ENCODE measurements at regions not wholly inside any gene's neighbourhood (a gene's known extent, or its start where the extent isn't known, plus 50 kb on each side); places are given as distances from the start of the nearest gene placed in this dataset.

DNA sequence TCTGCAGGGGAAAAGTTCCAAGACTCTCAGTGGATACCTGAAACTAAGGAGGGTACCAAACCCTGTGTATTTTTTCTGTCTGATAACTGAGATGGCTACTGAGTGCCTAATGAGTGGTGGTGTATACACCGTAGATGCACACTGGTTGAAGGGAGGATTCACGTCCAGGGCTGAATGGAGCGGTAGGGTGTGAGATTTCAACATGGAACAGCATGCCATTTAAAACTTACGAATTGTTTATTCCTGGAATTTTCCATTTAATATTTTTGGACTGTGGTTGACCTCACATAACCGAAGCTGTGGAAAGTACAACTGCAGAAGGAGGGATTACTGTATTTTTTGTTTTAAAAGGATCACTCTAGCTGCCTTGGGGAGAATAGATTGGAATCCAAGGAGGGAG lies 322.5 kb upstream of the SORL1-AS1 start:
- Histone ChIP-seq H3K36me3 (ENCODE audit: low read depth) (no peaks in the 10 kb centered on the region), H3K27ac (ENCODE audit: poor library complexity, severe bottlenecking) (no peak overlapping the region), H3K4me1 (ENCODE audit: insufficient read depth, poor library complexity, severe bottlenecking) (peaks cover 9% of the 10 kb centered on the region), H3K4me3 (ENCODE audit: severe bottlenecking) (no peak overlapping the region), H3K9me3 (ENCODE audit: severe bottlenecking) (no peaks in the 10 kb centered on the region), H3K27me3 (ENCODE audit: insufficient read depth, poor library complexity, severe bottlenecking) (no peaks in the 10 kb centered on the region)
- no peak for ATAC-seq (ENCODE audit: low read depth)
- DNase-seq (ENCODE audit: low spot score), result no peak
- TF ChIP-seq, protein P1, sequence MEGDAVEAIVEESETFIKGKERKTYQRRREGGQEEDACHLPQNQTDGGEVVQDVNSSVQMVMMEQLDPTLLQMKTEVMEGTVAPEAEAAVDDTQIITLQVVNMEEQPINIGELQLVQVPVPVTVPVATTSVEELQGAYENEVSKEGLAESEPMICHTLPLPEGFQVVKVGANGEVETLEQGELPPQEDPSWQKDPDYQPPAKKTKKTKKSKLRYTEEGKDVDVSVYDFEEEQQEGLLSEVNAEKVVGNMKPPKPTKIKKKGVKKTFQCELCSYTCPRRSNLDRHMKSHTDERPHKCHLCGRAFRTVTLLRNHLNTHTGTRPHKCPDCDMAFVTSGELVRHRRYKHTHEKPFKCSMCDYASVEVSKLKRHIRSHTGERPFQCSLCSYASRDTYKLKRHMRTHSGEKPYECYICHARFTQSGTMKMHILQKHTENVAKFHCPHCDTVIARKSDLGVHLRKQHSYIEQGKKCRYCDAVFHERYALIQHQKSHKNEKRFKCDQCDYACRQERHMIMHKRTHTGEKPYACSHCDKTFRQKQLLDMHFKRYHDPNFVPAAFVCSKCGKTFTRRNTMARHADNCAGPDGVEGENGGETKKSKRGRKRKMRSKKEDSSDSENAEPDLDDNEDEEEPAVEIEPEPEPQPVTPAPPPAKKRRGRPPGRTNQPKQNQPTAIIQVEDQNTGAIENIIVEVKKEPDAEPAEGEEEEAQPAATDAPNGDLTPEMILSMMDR (IDR thresholded peaks at IDR 0.05; ENCODE audit: poor library complexity, severe bottlenecking), result no peak

DNA sequence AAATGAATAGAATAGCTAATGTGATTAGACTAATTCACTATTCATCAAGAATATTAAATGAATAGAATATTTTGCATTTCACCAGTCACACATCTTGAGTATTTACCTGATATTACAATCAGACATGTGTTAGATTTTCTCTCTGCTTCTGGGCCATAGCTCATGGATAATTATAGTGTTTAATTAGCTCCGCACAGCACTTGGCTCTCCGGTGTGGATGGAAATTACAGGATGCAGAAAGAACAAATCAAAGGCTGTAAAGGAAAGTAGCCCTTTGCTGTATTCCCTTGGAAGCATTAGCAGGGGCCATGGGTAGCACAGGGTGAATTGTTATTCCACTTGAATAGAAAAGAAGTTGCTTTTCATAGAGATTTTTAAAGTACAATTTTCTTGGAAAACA lies 320.3 kb upstream of the SORL1-AS1 start:
- Histone ChIP-seq H3K27me3 (ENCODE audit: insufficient read depth, poor library complexity, severe bottlenecking) (no peaks in the 10 kb centered on the region), H3K36me3 (ENCODE audit: low read depth) (no peaks in the 10 kb centered on the region), H3K4me3 (ENCODE audit: severe bottlenecking) (no peak overlapping the region), H3K27ac (ENCODE audit: poor library complexity, severe bottlenecking) (no peak overlapping the region), H3K4me1 (ENCODE audit: insufficient read depth, poor library complexity, severe bottlenecking) (peaks cover 9% of the 10 kb centered on the region), H3K9me3 (ENCODE audit: severe bottlenecking) (no peaks in the 10 kb centered on the region)
- TF ChIP-seq, protein P1 (IDR thresholded peaks at IDR 0.05; ENCODE audit: poor library complexity, severe bottlenecking), result no peak
- DNase-seq (ENCODE audit: low spot score) (no peak), ATAC-seq (ENCODE audit: low read depth) (no peak)

DNA sequence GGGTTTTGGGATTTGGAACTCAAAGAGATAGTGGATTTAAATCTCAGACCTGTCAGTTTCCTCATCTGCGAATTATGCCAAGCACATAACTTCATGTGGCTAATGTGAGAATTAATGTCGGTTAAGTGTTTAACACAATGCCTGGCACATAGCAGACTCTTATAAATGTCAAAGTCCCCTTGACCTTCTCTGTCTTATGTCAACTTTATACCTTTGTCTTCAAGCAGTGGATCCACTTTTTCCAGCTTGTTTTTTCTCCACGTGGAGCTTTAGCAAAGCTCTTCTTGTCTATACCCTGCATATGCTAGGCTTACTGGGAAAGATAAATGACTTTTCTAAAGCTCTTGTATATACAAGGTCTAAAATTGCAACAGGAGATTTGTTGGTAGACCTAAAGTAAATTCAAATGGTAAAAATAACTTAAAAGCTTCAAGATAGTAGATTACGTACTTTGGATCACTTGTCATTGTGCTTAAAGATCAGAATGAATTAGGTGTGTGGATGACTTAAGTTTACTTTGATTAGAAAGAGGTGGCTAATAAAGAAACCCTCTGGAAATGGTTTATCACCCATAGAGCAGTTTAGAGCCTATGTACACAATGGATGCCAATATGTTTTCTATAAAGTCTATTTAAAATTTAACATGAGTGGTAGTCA lies 318.3 kb upstream of the SORL1-AS1 start:
- H3K4me1 ChIP-seq (ENCODE audit: insufficient read depth, poor library complexity, severe bottlenecking), result no peaks in the 10 kb centered on the region
- H3K27ac ChIP-seq (ENCODE audit: poor library complexity, severe bottlenecking), result no peak overlapping the region
- no peak overlapping the region for H3K4me3 ChIP-seq (ENCODE audit: severe bottlenecking)
- no peak for ATAC-seq (ENCODE audit: low read depth)
- DNase-seq (ENCODE audit: low spot score), result no peak
- H3K36me3 ChIP-seq (ENCODE audit: low read depth), result no peaks in the 10 kb centered on the region
- H3K9me3 ChIP-seq (ENCODE audit: severe bottlenecking), result no peaks in the 10 kb centered on the region
- no peaks in the 10 kb centered on the region for H3K27me3 ChIP-seq (ENCODE audit: insufficient read depth, poor library complexity, severe bottlenecking)
- TF ChIP-seq, protein P1 (IDR thresholded peaks at IDR 0.05; ENCODE audit: poor library complexity, severe bottlenecking), result no peak

DNA sequence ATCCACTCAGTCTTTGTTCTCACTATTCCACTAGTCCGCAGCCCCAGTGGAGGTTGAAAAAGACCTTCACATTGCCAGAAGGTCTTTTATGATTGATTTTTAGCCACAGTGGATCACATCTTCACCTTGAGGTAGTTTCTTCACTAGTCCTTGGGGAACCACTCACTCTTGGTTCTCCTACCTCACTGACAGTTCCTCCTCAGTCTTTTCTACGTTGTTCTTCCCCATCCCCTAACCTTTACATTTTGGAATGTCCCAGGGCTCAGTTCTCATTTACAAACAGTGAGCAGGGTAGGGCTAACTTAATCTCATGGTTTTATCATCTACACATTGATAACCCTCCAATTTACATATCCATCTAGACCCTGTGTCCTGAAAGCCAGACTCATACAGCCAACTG lies 316.4 kb upstream of the SORL1-AS1 start:
- Histone ChIP-seq H3K4me1 (ENCODE audit: insufficient read depth, poor library complexity, severe bottlenecking) (no peaks in the 10 kb centered on the region), H3K36me3 (ENCODE audit: low read depth) (no peaks in the 10 kb centered on the region), H3K27ac (ENCODE audit: poor library complexity, severe bottlenecking) (no peak overlapping the region), H3K9me3 (ENCODE audit: severe bottlenecking) (no peaks in the 10 kb centered on the region), H3K4me3 (ENCODE audit: severe bottlenecking) (no peak overlapping the region), H3K27me3 (ENCODE audit: insufficient read depth, poor library complexity, severe bottlenecking) (no peaks in the 10 kb centered on the region)
- DNase-seq (ENCODE audit: low spot score) (no peak), ATAC-seq (ENCODE audit: low read depth) (no peak)
- TF ChIP-seq, protein P1 (IDR thresholded peaks at IDR 0.05; ENCODE audit: poor library complexity, severe bottlenecking), result no peak

DNA sequence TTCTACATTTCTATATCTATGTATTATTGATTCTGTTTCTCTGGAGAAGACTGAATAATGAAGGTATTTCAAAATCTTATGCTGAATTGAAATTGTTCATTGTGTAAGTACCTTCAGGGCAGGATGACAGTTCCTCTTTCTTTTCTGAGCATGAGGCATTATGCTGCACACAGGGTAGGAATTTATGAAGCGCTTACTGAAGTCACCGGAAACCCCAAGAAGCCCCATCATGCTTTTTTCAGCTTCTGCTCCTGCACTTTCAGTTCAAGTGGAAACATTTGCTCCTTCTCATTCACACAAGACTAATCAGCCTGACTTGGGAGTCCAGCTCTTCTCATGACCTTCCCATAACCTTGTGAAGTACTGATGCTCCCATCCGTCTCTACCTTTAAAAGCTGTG lies 314.7 kb upstream of the SORL1-AS1 start:
- DNase-seq (ENCODE audit: low spot score), result no peak
- TF ChIP-seq, protein P1 (IDR thresholded peaks at IDR 0.05; ENCODE audit: poor library complexity, severe bottlenecking), result no peak
- no peak overlapping the region for H3K4me3 ChIP-seq (ENCODE audit: severe bottlenecking)
- no peaks in the 10 kb centered on the region for H3K27me3 ChIP-seq (ENCODE audit: insufficient read depth, poor library complexity, severe bottlenecking)
- H3K9me3 ChIP-seq (ENCODE audit: severe bottlenecking), result no peaks in the 10 kb centered on the region
- ATAC-seq (ENCODE audit: low read depth), result no peak
- H3K4me1 ChIP-seq (ENCODE audit: insufficient read depth, poor library complexity, severe bottlenecking), result peaks cover 4% of the 10 kb centered on the region
- H3K36me3 ChIP-seq (ENCODE audit: low read depth), result no peaks in the 10 kb centered on the region
- H3K27ac ChIP-seq (ENCODE audit: poor library complexity, severe bottlenecking), result no peak overlapping the region

All from RWPE2 (cell line).